ENCODE measurements at regions not wholly inside any gene's neighbourhood (a gene's known extent, or its start where the extent isn't known, plus 50 kb on each side); places are given as distances from the start of the nearest gene placed in this dataset.

DNA sequence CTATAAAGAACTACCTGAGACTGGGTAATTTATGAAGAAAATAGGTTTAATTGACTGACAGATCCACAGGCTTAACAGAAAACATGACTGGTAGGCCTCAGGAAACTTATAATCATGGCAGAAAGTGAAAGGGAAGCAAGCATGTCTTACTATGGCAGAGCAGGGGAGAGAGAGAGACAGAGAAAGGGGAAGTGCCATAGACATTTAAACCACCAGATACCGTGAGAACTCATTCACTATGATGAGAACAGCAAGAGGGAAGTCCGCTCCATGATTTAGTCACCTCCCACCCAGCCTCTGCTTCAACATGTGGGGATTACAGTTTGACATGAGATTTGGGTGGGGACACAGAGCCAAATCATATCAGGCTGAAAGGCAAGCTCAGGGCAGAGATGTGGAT, 327.1 kb upstream of the DDI1 start:
- no peaks in the 10 kb centered on the region for H3K36me3 ChIP-seq (replicated peaks; ENCODE audit: insufficient read depth, low read depth)
- 74% methylated on average over 2 of the region's 2 CpGs for WGBS (ENCODE audit: low lambda C conversion rate, missing lambda C conversion rate)
- no peaks in the 10 kb centered on the region for H3K4me1 ChIP-seq (ENCODE audit: insufficient read depth)
- H3K4me3 ChIP-seq, result no peak overlapping the region
- no peaks in the 10 kb centered on the region for H3K79me2 ChIP-seq
- H3K9me3 ChIP-seq (ENCODE audit: low read depth), result no peaks in the 10 kb centered on the region
- H3K27me3 ChIP-seq, result no peaks in the 10 kb centered on the region
- DNase-seq (ENCODE audit: low spot score), result no peak
- H3K9me2 ChIP-seq (replicated peaks; ENCODE audit: insufficient read depth), result no peaks in the 10 kb centered on the region
- no peak overlapping the region for H2AFZ ChIP-seq
- TF ChIP-seq CTCF (IDR thresholded peaks at IDR 0.05; ENCODE audit: poor library complexity), result no peak
- no peak for TF ChIP-seq EZH2 (IDR thresholded peaks at IDR 0.05; ENCODE audit: borderline replicate concordance)
- no peak for TF ChIP-seq EZH2phosphoT487 (IDR thresholded peaks at IDR 0.05; ENCODE audit: low read depth, severe bottlenecking, unreplicated experiment)
- H4K20me1 ChIP-seq (ENCODE audit: insufficient read depth, poor library complexity, severe bottlenecking), result no peaks in the 10 kb centered on the region
- no peak overlapping the region for H3K4me2 ChIP-seq
- no peak overlapping the region for H3K27ac ChIP-seq

GRCh38 chr11:103714246-103714645, 322.2 kb upstream of the DDI1 start:
- TF ChIP-seq EZH2 (IDR thresholded peaks at IDR 0.05; ENCODE audit: borderline replicate concordance) (no peak), CTCF (IDR thresholded peaks at IDR 0.05; ENCODE audit: poor library complexity) (no peak), EZH2phosphoT487 (IDR thresholded peaks at IDR 0.05; ENCODE audit: low read depth, severe bottlenecking, unreplicated experiment) (no peak)
- Histone ChIP-seq H3K27me3 (no peaks in the 10 kb centered on the region), H3K9me3 (ENCODE audit: low read depth) (no peaks in the 10 kb centered on the region), H3K27ac (no peak overlapping the region), H3K4me3 (no peak overlapping the region), H4K20me1 (ENCODE audit: insufficient read depth, poor library complexity, severe bottlenecking) (no peaks in the 10 kb centered on the region), H3K4me1 (ENCODE audit: insufficient read depth) (no peaks in the 10 kb centered on the region), H3K79me2 (no peaks in the 10 kb centered on the region), H2AFZ (no peak overlapping the region), H3K9me2 (replicated peaks; ENCODE audit: insufficient read depth) (no peaks in the 10 kb centered on the region), H3K36me3 (replicated peaks; ENCODE audit: insufficient read depth, low read depth) (no peaks in the 10 kb centered on the region), H3K4me2 (no peak overlapping the region)
- no peak for DNase-seq (ENCODE audit: low spot score)

GRCh38 chr11:103716363-103716762, 320.1 kb upstream of the DDI1 start:
- no peak for DNase-seq (ENCODE audit: low spot score)
- no peaks in the 10 kb centered on the region for H3K9me3 ChIP-seq (ENCODE audit: low read depth)
- no peak overlapping the region for H3K27ac ChIP-seq
- no peaks in the 10 kb centered on the region for H3K27me3 ChIP-seq
- 75% methylated on average over 3 of the region's 3 CpGs for WGBS (ENCODE audit: low lambda C conversion rate, missing lambda C conversion rate)
- H3K9me2 ChIP-seq (replicated peaks; ENCODE audit: insufficient read depth), result no peaks in the 10 kb centered on the region
- no peaks in the 10 kb centered on the region for H3K4me1 ChIP-seq (ENCODE audit: insufficient read depth)
- no peaks in the 10 kb centered on the region for H4K20me1 ChIP-seq (ENCODE audit: insufficient read depth, poor library complexity, severe bottlenecking)
- no peaks in the 10 kb centered on the region for H3K36me3 ChIP-seq (replicated peaks; ENCODE audit: insufficient read depth, low read depth)
- H2AFZ ChIP-seq, result no peak overlapping the region
- H3K4me2 ChIP-seq, result no peak overlapping the region
- H3K79me2 ChIP-seq, result no peaks in the 10 kb centered on the region
- TF ChIP-seq EZH2phosphoT487 (IDR thresholded peaks at IDR 0.05; ENCODE audit: low read depth, severe bottlenecking, unreplicated experiment), result no peak
- TF ChIP-seq CTCF (IDR thresholded peaks at IDR 0.05; ENCODE audit: poor library complexity), result no peak
- H3K4me3 ChIP-seq, result no peak overlapping the region

DNA sequence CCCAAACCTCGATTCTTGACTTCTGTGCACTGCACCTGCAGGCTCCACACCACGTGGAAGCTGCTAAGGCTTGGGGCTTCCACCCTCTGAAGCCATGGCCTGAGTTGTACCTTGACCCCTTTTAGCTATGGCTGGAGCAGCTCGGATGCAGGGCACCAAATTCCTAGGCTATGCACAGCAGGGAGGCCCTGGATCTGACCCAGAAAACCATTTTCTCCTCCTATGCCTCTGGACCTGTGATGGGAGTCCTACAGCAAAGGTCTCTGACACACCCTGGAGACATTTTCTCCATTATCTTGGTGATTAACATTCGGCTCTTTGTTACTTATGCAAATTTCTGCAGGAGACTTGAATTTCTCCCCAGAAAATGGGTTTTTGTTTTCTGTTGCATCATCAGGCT, 309.2 kb upstream of the DDI1 start:
- Histone ChIP-seq H3K9me3 (ENCODE audit: low read depth) (no peaks in the 10 kb centered on the region), H3K27ac (no peak overlapping the region), H3K4me3 (no peak overlapping the region), H3K27me3 (no peaks in the 10 kb centered on the region), H4K20me1 (ENCODE audit: insufficient read depth, poor library complexity, severe bottlenecking) (no peaks in the 10 kb centered on the region), H3K36me3 (replicated peaks; ENCODE audit: insufficient read depth, low read depth) (no peaks in the 10 kb centered on the region), H3K79me2 (no peaks in the 10 kb centered on the region), H3K4me1 (ENCODE audit: insufficient read depth) (no peaks in the 10 kb centered on the region), H2AFZ (no peak overlapping the region), H3K4me2 (no peak overlapping the region), H3K9me2 (replicated peaks; ENCODE audit: insufficient read depth) (no peaks in the 10 kb centered on the region)
- no peak for TF ChIP-seq CTCF (IDR thresholded peaks at IDR 0.05; ENCODE audit: poor library complexity)
- no peak for TF ChIP-seq EZH2phosphoT487 (IDR thresholded peaks at IDR 0.05; ENCODE audit: low read depth, severe bottlenecking, unreplicated experiment)
- TF ChIP-seq EZH2 (IDR thresholded peaks at IDR 0.05; ENCODE audit: borderline replicate concordance), result no peak
- DNase-seq (ENCODE audit: low spot score), result no peak
- 82% methylated on average over 4 of the region's 4 CpGs for WGBS (ENCODE audit: low lambda C conversion rate, missing lambda C conversion rate)
